Breast epithelium (tissue), 4 donors: ENCODE measurements at regions not wholly inside any gene's neighbourhood (a gene's known extent, or its start where the extent isn't known, plus 50 kb on each side); places are given as distances from the start of the nearest gene placed in this dataset.

Source experiments
- DNase-seq, 2 donors: peaks; one replicate each; pipeline ENCODE4 v3.0.0-alpha.2; 2019; ENCODE audit warnings: low spot score in 2 of 2
- H3K27ac ChIP-seq, 2 donors: fragments of 200-600 bp; sonication (generic) in 1 of 2; one replicate each; pipeline ENCODE4 v1.5.1; 2016 to 2019; ENCODE audit warnings: mild to moderate bottlenecking in 1 of 2
- H3K27me3 ChIP-seq, 2 donors: fragments of 200-600 bp; sonication (generic) in 1 of 2; one replicate each; pipeline versions ENCODE4 v1.5.1 to v1.6.0; 2017 to 2019; ENCODE audit warnings: control low read depth in 1 of 2, mild to moderate bottlenecking in 1 of 2
- H3K36me3 ChIP-seq: fragments of 200-600 bp; one replicate; pipeline ENCODE4 v1.5.1; 2019
- H3K4me1 ChIP-seq, 2 donors: fragments of 200-600 bp; sonication (generic); one replicate each; pipeline ENCODE4 v1.5.1; 2016 to 2019; ENCODE audit warnings: control low read depth in 1 of 2
- H3K4me3 ChIP-seq, 3 donors: fragments of 200-600 bp; sonication (generic); 1 replicate in 2 of 3; 2 replicates in 1 of 3; pipeline ENCODE4 v1.5.1; 2016 to 2019; ENCODE audit warnings: mild to moderate bottlenecking in 3 of 3, moderate library complexity in 2 of 3
- H3K9me3 ChIP-seq, 2 donors: fragments of 200-600 bp; sonication (generic) in 1 of 2; one replicate each; pipeline ENCODE4 v1.5.1; 2016 to 2019; ENCODE audit warnings: control low read depth in 1 of 2
- CTCF ChIP-seq, 3 donors: fragments of 450-650 bp; IDR thresholded peaks; one replicate each; pipeline ENCODE4 v1.5.1; 2016 to 2017; ENCODE audit warnings: antibody characterized with exemption in 3 of 3, mild to moderate bottlenecking in 3 of 3, moderate library complexity in 3 of 3
- POLR2A ChIP-seq: fragments of 450-650 bp; IDR thresholded peaks from one replicate; pipeline ENCODE4 v1.6.1; 2016; ENCODE audit warnings: antibody characterized with exemption, mild to moderate bottlenecking, moderate library complexity
- POLR2AphosphoS5 ChIP-seq, 3 donors: sonication (generic); formaldehyde crosslinking; IDR thresholded peaks; one replicate each; pipeline ENCODE4 v1.6.1; 2017; ENCODE audit warnings: antibody characterized with exemption in 3 of 3
- intact Hi-C: fragments of 100-400 bp; cut with DNase I; formaldehyde crosslinking; loops from one replicate; pipeline ENCODE4 v1.15.1; 2023; ENCODE audit warnings: low total_unique reads

GRCh38 chr21:20249401-20249800 lies 748.8 kb upstream of the NCAM2 start:
- no peak overlapping the region for H3K27ac ChIP-seq
- no peak for DNase-seq
- TF ChIP-seq POLR2A: no peak
- no peak for TF ChIP-seq POLR2AphosphoS5 (IDR thresholded peaks at IDR 0.05)
- no peak for TF ChIP-seq CTCF (IDR thresholded peaks at IDR 0.05)
- no peaks in the 10 kb centered on the region for H3K27me3 ChIP-seq
- no peaks in the 10 kb centered on the region for H3K36me3 ChIP-seq
- intact Hi-C loops: no loop called here
- no peak overlapping the region for H3K4me3 ChIP-seq
- no peaks in the 10 kb centered on the region for H3K4me1 ChIP-seq
- H3K9me3 ChIP-seq: no peaks in the 10 kb centered on the region

GRCh38 chr21:20250337-20250736 lies 747.9 kb upstream of the NCAM2 start:
- Histone ChIP-seq H3K36me3 (no peaks in the 10 kb centered on the region), H3K27me3 (no peaks in the 10 kb centered on the region), H3K27ac (no peak overlapping the region), H3K4me3 (no peak overlapping the region), H3K4me1 (no peaks in the 10 kb centered on the region), H3K9me3 (no peaks in the 10 kb centered on the region)
- no peak for DNase-seq
- TF ChIP-seq POLR2AphosphoS5 (IDR thresholded peaks at IDR 0.05) (no peak), POLR2A (no peak), CTCF (IDR thresholded peaks at IDR 0.05) (no peak)
- intact Hi-C loops: no loop called here

- Histone ChIP-seq H3K4me1 (no peaks in the 10 kb centered on the region), H3K9me3 (no peaks in the 10 kb centered on the region), H3K4me3 (no peak overlapping the region), H3K27ac (no peak overlapping the region), H3K36me3 (no peaks in the 10 kb centered on the region), H3K27me3 (no peaks in the 10 kb centered on the region)
- no peak for DNase-seq
- intact Hi-C loops: no loop called here
- TF ChIP-seq CTCF (IDR thresholded peaks at IDR 0.05) (no peak), POLR2AphosphoS5 (IDR thresholded peaks at IDR 0.05) (no peak), POLR2A (no peak)
These were observed 744.9 kb upstream of the NCAM2 start for GRCh38 chr21:20253261-20253660.

- no peak overlapping the region for H3K4me3 ChIP-seq
- no peak for TF ChIP-seq POLR2A
- no peak for TF ChIP-seq CTCF (IDR thresholded peaks at IDR 0.05)
- TF ChIP-seq POLR2AphosphoS5 (IDR thresholded peaks at IDR 0.05): no peak
- no peaks in the 10 kb centered on the region for H3K4me1 ChIP-seq
- H3K27me3 ChIP-seq: no peaks in the 10 kb centered on the region
- H3K9me3 ChIP-seq: no peaks in the 10 kb centered on the region
- no peak overlapping the region for H3K27ac ChIP-seq
- DNase-seq: no peak
- H3K36me3 ChIP-seq: no peaks in the 10 kb centered on the region
- intact Hi-C loops: no loop called here
These were observed 743.2 kb upstream of the NCAM2 start for GRCh38 chr21:20254964-20255363.

- Histone ChIP-seq H3K27ac (no peak overlapping the region), H3K36me3 (no peaks in the 10 kb centered on the region), H3K9me3 (no peaks in the 10 kb centered on the region), H3K27me3 (no peaks in the 10 kb centered on the region), H3K4me3 (no peak overlapping the region), H3K4me1 (no peaks in the 10 kb centered on the region)
- intact Hi-C loops: no loop called here
- no peak for TF ChIP-seq CTCF (IDR thresholded peaks at IDR 0.05)
- no peak for DNase-seq
These were observed 741.0 kb upstream of the NCAM2 start for GRCh38 chr21:20257052-20257740.
